GM21526 (cell line): ENCODE measurements at regions not wholly inside any gene's neighbourhood (a gene's known extent, or its start where the extent isn't known, plus 50 kb on each side); places are given as distances from the start of the nearest gene placed in this dataset.
"Not testable (repeated sequence)": the region's sequence is repeated elsewhere in the genome, so short reads cannot be mapped to it uniquely, and the experiment has no call there.

Experiments
- ATAC-seq: cut with Tn5 transposase; IDR thresholded peaks from one replicate; pipeline ENCODE4 v1.9.1; 2021; ENCODE audit warnings: moderate library complexity; ENCODE audit not compliant: unreplicated experiment, low FRiP score

- no peak for ATAC-seq
Observed at GRCh38 chr13:46498650-46499049, 54.3 kb upstream of the LRCH1 start.

GRCh38 chr13:46496086-46496485, 56.9 kb upstream of the LRCH1 start:
- no peak for ATAC-seq

GRCh38 chr13:46495651-46496050, 57.3 kb upstream of the LRCH1 start:
- ATAC-seq: no peak

GRCh38 chr13:46495066-46495465, 57.9 kb upstream of the LRCH1 start:
- no peak for ATAC-seq

- no peak for ATAC-seq
Observed at GRCh38 chr13:46492946-46493345, 60.0 kb upstream of the LRCH1 start.

- ATAC-seq: no peak
Observed at GRCh38 chr13:46491641-46492040, 61.3 kb upstream of the LRCH1 start.

GRCh38 chr13:46490713-46491112, 62.3 kb upstream of the LRCH1 start:
- ATAC-seq: not testable (repeated sequence)

GRCh38 chr13:46490129-46490528, 62.8 kb upstream of the LRCH1 start:
- no peak for ATAC-seq

- no peak for ATAC-seq
Observed at GRCh38 chr13:46489586-46490023, 63.4 kb upstream of the LRCH1 start.

- ATAC-seq: peak; percentile 61
Observed at GRCh38 chr13:46487748-46488147, 65.2 kb upstream of the LRCH1 start.

GRCh38 chr13:46486270-46486669, 66.7 kb upstream of the LRCH1 start:
- no peak for ATAC-seq

- no peak for ATAC-seq
Observed at GRCh38 chr13:46484561-46484960, 68.4 kb upstream of the LRCH1 start.

- no peak for ATAC-seq
Observed at GRCh38 chr13:46481166-46481565, 71.8 kb upstream of the LRCH1 start.

- ATAC-seq: no peak
Observed at GRCh38 chr13:46480131-46480530, 72.8 kb upstream of the LRCH1 start.

- no peak for ATAC-seq
Observed at GRCh38 chr13:46479691-46480090, 73.3 kb upstream of the LRCH1 start.

- ATAC-seq: no peak
Observed at GRCh38 chr13:46479283-46479682, 73.7 kb upstream of the LRCH1 start.

- no peak for ATAC-seq
Observed at GRCh38 chr13:46478651-46479050, 74.3 kb upstream of the LRCH1 start.

GRCh38 chr13:46476174-46476573, 76.8 kb upstream of the LRCH1 start:
- ATAC-seq: no peak

- ATAC-seq: no peak
Observed at GRCh38 chr13:46475541-46475991, 77.4 kb upstream of the LRCH1 start.

- no peak for ATAC-seq
Observed at GRCh38 chr13:46473806-46474205, 79.2 kb upstream of the LRCH1 start.

- no peak for ATAC-seq
Observed at GRCh38 chr13:46472384-46472783, 80.6 kb upstream of the LRCH1 start.

- not testable (repeated sequence) for ATAC-seq
Observed at GRCh38 chr13:46469699-46470098, 82.6 kb upstream of the RUBCNL start.
